Gastrocnemius medialis (tissue), 4 donors: ENCODE measurements at regions not wholly inside any gene's neighbourhood (a gene's known extent, or its start where the extent isn't known, plus 50 kb on each side); places are given as distances from the start of the nearest gene placed in this dataset.

ENCODE experiments used
- POLR2A ChIP-seq, 2 donors: fragments of 450-650 bp; IDR thresholded peaks; one replicate each; pipeline ENCODE4 v1.6.1; 2017; ENCODE audit warnings: antibody characterized with exemption in 2 of 2, mild to moderate bottlenecking in 2 of 2, moderate library complexity in 2 of 2
- TF ChIP-seq, protein P1 (sequence below), 5 experiments: fragments of 450-650 bp in 3 of 5; fragments of 200-600 bp in 2 of 5; sonication (generic) in 2 of 5; IDR thresholded peaks in 4 of 5; conservative IDR thresholded peaks in 1 of 5; 1 replicate in 4 of 5; 2 replicates in 1 of 5; pipeline ENCODE4 v1.5.1; 2016 to 2019; ENCODE audit warnings: antibody characterized with exemption in 5 of 5, mild to moderate bottlenecking in 3 of 5, moderate library complexity in 3 of 5

DNA sequence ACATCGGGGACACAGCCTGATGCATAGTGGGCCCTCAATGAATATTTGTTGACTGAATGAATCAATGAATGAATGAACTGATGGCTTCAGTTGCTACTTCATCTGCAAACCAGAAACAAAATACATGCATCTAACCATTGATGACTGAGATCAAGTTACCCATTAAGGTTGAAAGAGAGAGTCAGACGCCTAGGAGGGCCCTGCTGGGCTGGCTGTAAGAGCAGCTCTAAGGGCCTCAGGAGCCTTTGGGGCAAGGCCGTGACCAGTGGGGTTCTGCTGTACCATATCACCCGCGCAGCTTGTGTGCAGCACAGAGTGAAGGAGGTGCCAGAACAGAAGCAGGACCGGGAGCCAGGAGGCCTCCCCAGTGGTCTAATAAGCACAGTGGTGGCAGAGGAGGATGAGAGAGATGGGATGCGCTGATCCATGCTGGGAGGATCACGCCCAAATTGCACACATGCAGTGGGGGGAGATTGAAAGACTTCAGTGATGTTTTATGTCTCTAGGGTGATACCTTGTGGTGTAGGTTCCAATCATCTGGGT lies 96.1 kb upstream of the KCNG1 start:
- TF ChIP-seq, protein P1, sequence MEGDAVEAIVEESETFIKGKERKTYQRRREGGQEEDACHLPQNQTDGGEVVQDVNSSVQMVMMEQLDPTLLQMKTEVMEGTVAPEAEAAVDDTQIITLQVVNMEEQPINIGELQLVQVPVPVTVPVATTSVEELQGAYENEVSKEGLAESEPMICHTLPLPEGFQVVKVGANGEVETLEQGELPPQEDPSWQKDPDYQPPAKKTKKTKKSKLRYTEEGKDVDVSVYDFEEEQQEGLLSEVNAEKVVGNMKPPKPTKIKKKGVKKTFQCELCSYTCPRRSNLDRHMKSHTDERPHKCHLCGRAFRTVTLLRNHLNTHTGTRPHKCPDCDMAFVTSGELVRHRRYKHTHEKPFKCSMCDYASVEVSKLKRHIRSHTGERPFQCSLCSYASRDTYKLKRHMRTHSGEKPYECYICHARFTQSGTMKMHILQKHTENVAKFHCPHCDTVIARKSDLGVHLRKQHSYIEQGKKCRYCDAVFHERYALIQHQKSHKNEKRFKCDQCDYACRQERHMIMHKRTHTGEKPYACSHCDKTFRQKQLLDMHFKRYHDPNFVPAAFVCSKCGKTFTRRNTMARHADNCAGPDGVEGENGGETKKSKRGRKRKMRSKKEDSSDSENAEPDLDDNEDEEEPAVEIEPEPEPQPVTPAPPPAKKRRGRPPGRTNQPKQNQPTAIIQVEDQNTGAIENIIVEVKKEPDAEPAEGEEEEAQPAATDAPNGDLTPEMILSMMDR (IDR thresholded peaks at IDR 0.05 in 4 of 5, conservative IDR thresholded peaks at IDR 0.05 in 1 of 5), result no peak
- TF ChIP-seq POLR2A (IDR thresholded peaks at IDR 0.05), result no peak
